ENCODE measurements at regions not wholly inside any gene's neighbourhood (a gene's known extent, or its start where the extent isn't known, plus 50 kb on each side); places are given as distances from the start of the nearest gene placed in this dataset.

- no peaks in the 10 kb centered on the region for H3K4me1 Mint-ChIP-seq (ENCODE audit: low read depth)
- no peak for TF ChIP-seq CTCF (IDR thresholded peaks at IDR 0.05)
- H3K36me3 Mint-ChIP-seq (ENCODE audit: low read depth): no peaks in the 10 kb centered on the region
- H3K27ac Mint-ChIP-seq (ENCODE audit: unreplicated experiment): no peak overlapping the region
- no peaks in the 10 kb centered on the region for H3K9me3 Mint-ChIP-seq (ENCODE audit: low read depth)
- DNase-seq (ENCODE audit: low spot score): no peak
- H3K4me3 Mint-ChIP-seq (ENCODE audit: unreplicated experiment): no peak overlapping the region
- peaks cover 22% of the 10 kb centered on the region for H3K27me3 Mint-ChIP-seq (ENCODE audit: low read depth)
These were observed 315.5 kb upstream of the OR4E1 start for GRCh38 chr14:21989090-21989489.

GRCh38 chr14:21988413-21988812 lies 314.8 kb upstream of the OR4E1 start:
- no peak for DNase-seq (ENCODE audit: low spot score)
- Mint-ChIP-seq H3K9me3 (ENCODE audit: low read depth) (no peaks in the 10 kb centered on the region), H3K27me3 (ENCODE audit: low read depth) (peaks cover 22% of the 10 kb centered on the region), H3K4me3 (ENCODE audit: unreplicated experiment) (no peak overlapping the region), H3K27ac (ENCODE audit: unreplicated experiment) (no peak overlapping the region), H3K36me3 (ENCODE audit: low read depth) (no peaks in the 10 kb centered on the region), H3K4me1 (ENCODE audit: low read depth) (no peaks in the 10 kb centered on the region)
- no peak for TF ChIP-seq CTCF (IDR thresholded peaks at IDR 0.05)

- peak; percentile 71 for TF ChIP-seq CTCF (IDR thresholded peaks at IDR 0.05)
- peaks cover 21% of the 10 kb centered on the region for H3K27me3 Mint-ChIP-seq (ENCODE audit: low read depth)
- H3K27ac Mint-ChIP-seq (ENCODE audit: unreplicated experiment): no peak overlapping the region
- no peaks in the 10 kb centered on the region for H3K9me3 Mint-ChIP-seq (ENCODE audit: low read depth)
- no peak for DNase-seq (ENCODE audit: low spot score)
- H3K36me3 Mint-ChIP-seq (ENCODE audit: low read depth): no peaks in the 10 kb centered on the region
- no peak overlapping the region for H3K4me3 Mint-ChIP-seq (ENCODE audit: unreplicated experiment)
- no peaks in the 10 kb centered on the region for H3K4me1 Mint-ChIP-seq (ENCODE audit: low read depth)
These were observed 314.3 kb upstream of the OR4E1 start for GRCh38 chr14:21987937-21988336.

DNA sequence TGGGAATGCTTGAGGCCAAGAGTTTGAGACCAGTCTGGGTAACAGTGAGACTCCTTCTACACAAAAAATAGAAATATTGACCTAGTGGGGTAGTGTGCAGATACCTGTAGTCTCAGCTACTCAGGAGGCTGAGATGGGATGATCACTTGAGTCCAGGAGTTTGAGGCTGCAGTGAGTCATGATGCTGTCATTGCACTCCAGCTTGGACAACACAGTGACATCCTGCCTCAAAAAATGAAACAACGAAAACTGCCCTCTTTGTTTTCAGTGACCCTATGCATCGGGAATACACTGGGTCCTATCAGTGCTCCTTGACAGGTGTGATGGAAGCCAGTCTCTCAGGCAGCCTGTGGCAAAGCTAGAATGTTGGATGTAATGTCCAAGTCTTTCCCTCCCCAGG lies 311.5 kb upstream of the OR4E1 start:
- Mint-ChIP-seq H3K4me1 (ENCODE audit: low read depth) (no peaks in the 10 kb centered on the region), H3K27ac (ENCODE audit: unreplicated experiment) (no peak overlapping the region), H3K9me3 (ENCODE audit: low read depth) (peaks cover 3% of the 10 kb centered on the region), H3K4me3 (ENCODE audit: unreplicated experiment) (no peak overlapping the region), H3K27me3 (ENCODE audit: low read depth) (peaks cover 15% of the 10 kb centered on the region), H3K36me3 (ENCODE audit: low read depth) (no peaks in the 10 kb centered on the region)
- TF ChIP-seq CTCF (IDR thresholded peaks at IDR 0.05): no peak
- no peak for DNase-seq (ENCODE audit: low spot score)

- Mint-ChIP-seq H3K4me3 (ENCODE audit: unreplicated experiment) (no peak overlapping the region), H3K27me3 (ENCODE audit: low read depth) (peaks cover 16% of the 10 kb centered on the region), H3K9me3 (ENCODE audit: low read depth) (peaks cover 3% of the 10 kb centered on the region)
These were observed 305.3 kb upstream of the OR4E1 start for GRCh38 chr14:21978999-21979314.

More at GRCh38 chr14:21978999-21979314, 305.3 kb upstream of the OR4E1 start:
- no peaks in the 10 kb centered on the region for H3K36me3 Mint-ChIP-seq (ENCODE audit: low read depth)
- H3K4me1 Mint-ChIP-seq (ENCODE audit: low read depth): no peaks in the 10 kb centered on the region
- no peak overlapping the region for H3K27ac Mint-ChIP-seq (ENCODE audit: unreplicated experiment)
- no peak for DNase-seq (ENCODE audit: low spot score)
- TF ChIP-seq CTCF (IDR thresholded peaks at IDR 0.05): no peak
